ENCODE measurements at regions not wholly inside any gene's neighbourhood (a gene's known extent, or its start where the extent isn't known, plus 50 kb on each side); places are given as distances from the start of the nearest gene placed in this dataset.

DNA sequence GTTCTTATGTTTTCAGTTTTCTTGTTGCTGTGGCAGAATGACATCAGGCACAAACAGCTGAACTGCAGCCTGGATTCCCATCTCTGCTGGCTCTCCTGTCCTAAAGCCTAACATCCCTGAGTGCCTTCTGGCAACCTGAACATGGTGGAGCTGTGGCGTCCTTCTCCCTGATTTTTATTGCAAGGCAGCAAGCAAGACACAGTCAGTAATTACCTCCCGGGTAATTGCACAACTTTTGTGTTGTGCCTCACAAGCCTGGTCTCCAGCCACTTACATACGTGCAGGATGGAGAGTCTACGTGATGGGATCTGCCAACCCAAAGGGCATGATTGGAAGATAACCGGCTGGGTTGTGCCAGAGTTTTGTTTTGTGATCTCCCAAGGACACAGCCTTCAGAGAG lies 116.1 kb upstream of the PARD3 start:
- TF ChIP-seq, protein P1, sequence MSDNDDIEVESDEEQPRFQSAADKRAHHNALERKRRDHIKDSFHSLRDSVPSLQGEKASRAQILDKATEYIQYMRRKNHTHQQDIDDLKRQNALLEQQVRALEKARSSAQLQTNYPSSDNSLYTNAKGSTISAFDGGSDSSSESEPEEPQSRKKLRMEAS (IDR thresholded peaks at IDR 0.05) = no peak
- no peak for TF ChIP-seq EHMT2 (IDR thresholded peaks at IDR 0.05; ENCODE audit: low read depth)
- TF ChIP-seq SMC3 (IDR thresholded peaks at IDR 0.05) = no peak
- TF ChIP-seq, protein P2, sequence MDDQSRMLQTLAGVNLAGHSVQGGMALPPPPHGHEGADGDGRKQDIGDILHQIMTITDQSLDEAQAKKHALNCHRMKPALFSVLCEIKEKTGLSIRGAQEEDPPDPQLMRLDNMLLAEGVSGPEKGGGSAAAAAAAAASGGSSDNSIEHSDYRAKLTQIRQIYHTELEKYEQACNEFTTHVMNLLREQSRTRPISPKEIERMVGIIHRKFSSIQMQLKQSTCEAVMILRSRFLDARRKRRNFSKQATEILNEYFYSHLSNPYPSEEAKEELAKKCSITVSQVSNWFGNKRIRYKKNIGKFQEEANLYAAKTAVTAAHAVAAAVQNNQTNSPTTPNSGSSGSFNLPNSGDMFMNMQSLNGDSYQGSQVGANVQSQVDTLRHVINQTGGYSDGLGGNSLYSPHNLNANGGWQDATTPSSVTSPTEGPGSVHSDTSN (IDR thresholded peaks at IDR 0.05) = no peak
- TF ChIP-seq, protein P3, sequence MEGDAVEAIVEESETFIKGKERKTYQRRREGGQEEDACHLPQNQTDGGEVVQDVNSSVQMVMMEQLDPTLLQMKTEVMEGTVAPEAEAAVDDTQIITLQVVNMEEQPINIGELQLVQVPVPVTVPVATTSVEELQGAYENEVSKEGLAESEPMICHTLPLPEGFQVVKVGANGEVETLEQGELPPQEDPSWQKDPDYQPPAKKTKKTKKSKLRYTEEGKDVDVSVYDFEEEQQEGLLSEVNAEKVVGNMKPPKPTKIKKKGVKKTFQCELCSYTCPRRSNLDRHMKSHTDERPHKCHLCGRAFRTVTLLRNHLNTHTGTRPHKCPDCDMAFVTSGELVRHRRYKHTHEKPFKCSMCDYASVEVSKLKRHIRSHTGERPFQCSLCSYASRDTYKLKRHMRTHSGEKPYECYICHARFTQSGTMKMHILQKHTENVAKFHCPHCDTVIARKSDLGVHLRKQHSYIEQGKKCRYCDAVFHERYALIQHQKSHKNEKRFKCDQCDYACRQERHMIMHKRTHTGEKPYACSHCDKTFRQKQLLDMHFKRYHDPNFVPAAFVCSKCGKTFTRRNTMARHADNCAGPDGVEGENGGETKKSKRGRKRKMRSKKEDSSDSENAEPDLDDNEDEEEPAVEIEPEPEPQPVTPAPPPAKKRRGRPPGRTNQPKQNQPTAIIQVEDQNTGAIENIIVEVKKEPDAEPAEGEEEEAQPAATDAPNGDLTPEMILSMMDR (IDR thresholded peaks at IDR 0.05) = no peak
- no peak for TF ChIP-seq TFCP2L1 (CRISPR knock-in tag; IDR thresholded peaks at IDR 0.05)
- TF ChIP-seq, protein P4, sequence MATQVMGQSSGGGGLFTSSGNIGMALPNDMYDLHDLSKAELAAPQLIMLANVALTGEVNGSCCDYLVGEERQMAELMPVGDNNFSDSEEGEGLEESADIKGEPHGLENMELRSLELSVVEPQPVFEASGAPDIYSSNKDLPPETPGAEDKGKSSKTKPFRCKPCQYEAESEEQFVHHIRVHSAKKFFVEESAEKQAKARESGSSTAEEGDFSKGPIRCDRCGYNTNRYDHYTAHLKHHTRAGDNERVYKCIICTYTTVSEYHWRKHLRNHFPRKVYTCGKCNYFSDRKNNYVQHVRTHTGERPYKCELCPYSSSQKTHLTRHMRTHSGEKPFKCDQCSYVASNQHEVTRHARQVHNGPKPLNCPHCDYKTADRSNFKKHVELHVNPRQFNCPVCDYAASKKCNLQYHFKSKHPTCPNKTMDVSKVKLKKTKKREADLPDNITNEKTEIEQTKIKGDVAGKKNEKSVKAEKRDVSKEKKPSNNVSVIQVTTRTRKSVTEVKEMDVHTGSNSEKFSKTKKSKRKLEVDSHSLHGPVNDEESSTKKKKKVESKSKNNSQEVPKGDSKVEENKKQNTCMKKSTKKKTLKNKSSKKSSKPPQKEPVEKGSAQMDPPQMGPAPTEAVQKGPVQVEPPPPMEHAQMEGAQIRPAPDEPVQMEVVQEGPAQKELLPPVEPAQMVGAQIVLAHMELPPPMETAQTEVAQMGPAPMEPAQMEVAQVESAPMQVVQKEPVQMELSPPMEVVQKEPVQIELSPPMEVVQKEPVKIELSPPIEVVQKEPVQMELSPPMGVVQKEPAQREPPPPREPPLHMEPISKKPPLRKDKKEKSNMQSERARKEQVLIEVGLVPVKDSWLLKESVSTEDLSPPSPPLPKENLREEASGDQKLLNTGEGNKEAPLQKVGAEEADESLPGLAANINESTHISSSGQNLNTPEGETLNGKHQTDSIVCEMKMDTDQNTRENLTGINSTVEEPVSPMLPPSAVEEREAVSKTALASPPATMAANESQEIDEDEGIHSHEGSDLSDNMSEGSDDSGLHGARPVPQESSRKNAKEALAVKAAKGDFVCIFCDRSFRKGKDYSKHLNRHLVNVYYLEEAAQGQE (IDR thresholded peaks at IDR 0.05) = no peak
- no peak for TF ChIP-seq KDM1A (IDR thresholded peaks at IDR 0.05; ENCODE audit: low read depth)
- no peak for TF ChIP-seq POLR2A (IDR thresholded peaks at IDR 0.05; ENCODE audit: low read length)
- no peak for TF ChIP-seq TP53 (CRISPR knock-in tag; IDR thresholded peaks at IDR 0.05)
